H9 (cell line): ENCODE measurements at regions not wholly inside any gene's neighbourhood (a gene's known extent, or its start where the extent isn't known, plus 50 kb on each side); places are given as distances from the start of the nearest gene placed in this dataset.

Source experiments
- DNase-seq: peaks from one replicate; pipeline ENCODE4 v3.0.0-alpha.2; 2017
- H2AFZ ChIP-seq: one replicate; pipeline ENCODE4 v1.6.1; 2013; ENCODE audit warnings: mild to moderate bottlenecking, low read length, control low read depth, moderate library complexity
- H2AK5ac ChIP-seq: 2 replicates; pipeline ENCODE4 v1.6.1; 2013; ENCODE audit warnings: low read length, control low read depth, mixed read lengths; ENCODE audit not compliant: insufficient read length
- H2BK120ac ChIP-seq: one replicate; pipeline ENCODE4 v1.6.1; 2013; ENCODE audit warnings: low read depth, mild to moderate bottlenecking, low read length, control low read depth, inconsistent platforms; ENCODE audit not compliant: poor library complexity, severe bottlenecking
- H2BK12ac ChIP-seq: 2 replicates; pipeline ENCODE4 v1.6.1; 2013; ENCODE audit warnings: low read length, control low read depth, mixed read lengths, low read depth; ENCODE audit not compliant: insufficient read length
- H2BK15ac ChIP-seq: 2 replicates; pipeline ENCODE4 v1.6.1; 2013; ENCODE audit warnings: low read depth, low read length, control low read depth
- H2BK20ac ChIP-seq: one replicate; pipeline ENCODE4 v1.6.1; 2013; ENCODE audit warnings: low read depth, mild to moderate bottlenecking, low read length, control low read depth, inconsistent platforms; ENCODE audit not compliant: poor library complexity, severe bottlenecking
- H2BK5ac ChIP-seq: 2 replicates; pipeline ENCODE4 v1.6.1; 2013; ENCODE audit warnings: low read length, control low read depth, mixed read lengths; ENCODE audit not compliant: insufficient read length
- H3K14ac ChIP-seq: 2 replicates; pipeline ENCODE4 v1.6.1; 2013; ENCODE audit warnings: low read length, control low read depth; ENCODE audit not compliant: insufficient read depth
- H3K18ac ChIP-seq: 2 replicates; pipeline ENCODE4 v1.6.1; 2013; ENCODE audit warnings: low read depth, mild to moderate bottlenecking, mixed read lengths, low read length, control low read depth; ENCODE audit not compliant: insufficient read length
- H3K23ac ChIP-seq: 2 replicates; pipeline ENCODE4 v1.6.1; 2013; ENCODE audit warnings: low read length, control low read depth, mixed read lengths, low read depth; ENCODE audit not compliant: insufficient read length
- H3K23me2 ChIP-seq: 2 replicates; pipeline ENCODE4 v1.6.1; 2013; ENCODE audit warnings: low read depth, mild to moderate bottlenecking, mixed read lengths, low read length, control low read depth; ENCODE audit not compliant: insufficient read length, poor library complexity, severe bottlenecking
- H3K27ac ChIP-seq: 2 replicates; pipeline ENCODE4 v1.5.1; 2013; ENCODE audit warnings: low read length, control low read depth, mixed read lengths, low read depth; ENCODE audit not compliant: insufficient read length
- H3K27me3 ChIP-seq: 2 replicates; pipeline ENCODE4 v1.6.1; 2013; ENCODE audit warnings: low read length, control low read depth, inconsistent platforms; ENCODE audit not compliant: insufficient read depth
- H3K4ac ChIP-seq: 2 replicates; pipeline ENCODE4 v1.6.1; 2013; ENCODE audit warnings: low read depth, mild to moderate bottlenecking, control low read depth, inconsistent platforms, low read length, moderate library complexity
- H3K4me1 ChIP-seq: 2 replicates; pipeline ENCODE4 v1.6.1; 2013; ENCODE audit warnings: low read length, control low read depth, inconsistent platforms; ENCODE audit not compliant: insufficient read depth
- H3K4me2 ChIP-seq: 2 replicates; pipeline ENCODE4 v1.6.1; 2013; ENCODE audit warnings: low read length, control low read depth, mixed read lengths; ENCODE audit not compliant: insufficient read length, insufficient read depth
- H3K56ac ChIP-seq: 2 replicates; pipeline ENCODE4 v1.6.1; 2013; ENCODE audit warnings: low read depth, mild to moderate bottlenecking, mixed read lengths, low read length, control low read depth; ENCODE audit not compliant: insufficient read length
- H3K79me1 ChIP-seq: 2 replicates; pipeline ENCODE4 v1.6.1; 2013; ENCODE audit warnings: low read depth, mild to moderate bottlenecking, moderate library complexity, low read length, control low read depth, inconsistent platforms; ENCODE audit not compliant: insufficient read depth, poor library complexity, severe bottlenecking
- H3K79me2 ChIP-seq: 2 replicates; pipeline ENCODE4 v1.6.1; 2013; ENCODE audit warnings: low read length, control low read depth, inconsistent platforms; ENCODE audit not compliant: insufficient read depth
- H3K9ac ChIP-seq: 2 replicates; pipeline ENCODE4 v1.6.1; 2013; ENCODE audit warnings: low read length, control low read depth, mixed read lengths; ENCODE audit not compliant: insufficient read length; ENCODE audit errors: extremely low read depth
- H3K9me3 ChIP-seq: one replicate; pipeline ENCODE4 v1.6.1; 2013; ENCODE audit warnings: low read depth, low read length, inconsistent platforms; ENCODE audit not compliant: control insufficient read depth
- H3T11ph ChIP-seq: one replicate; pipeline ENCODE4 v1.6.1; 2013; ENCODE audit warnings: mild to moderate bottlenecking, low read length, control low read depth, inconsistent platforms
- H4K20me1 ChIP-seq: one replicate; pipeline ENCODE4 v1.6.1; 2013; ENCODE audit not compliant: control insufficient read depth, insufficient read length, insufficient read depth
- H4K5ac ChIP-seq: 2 replicates; pipeline ENCODE4 v1.6.1; 2013; ENCODE audit warnings: low read depth, mild to moderate bottlenecking, mixed read lengths, low read length, control low read depth; ENCODE audit not compliant: insufficient read length
- H4K8ac ChIP-seq: replicated peaks from 2 replicates; pipeline ENCODE4 v1.6.1; 2013; ENCODE audit warnings: low read length, control low read depth, mixed read lengths, low read depth; ENCODE audit not compliant: insufficient read length
- H4K91ac ChIP-seq: 2 replicates; pipeline ENCODE4 v1.6.1; 2013; ENCODE audit warnings: low read depth, mild to moderate bottlenecking, moderate library complexity, mixed read lengths, low read length, control low read depth; ENCODE audit not compliant: insufficient read length
- H3K27ac Mint-ChIP-seq, 3 experiments: 2 replicates in 2 of 3; 3 replicates in 1 of 3; pipeline ENCODE4 v1.8.0; 2020 to 2021; ENCODE audit warnings: mixed read lengths in 3 of 3, mild to moderate bottlenecking in 1 of 3, moderate library complexity in 1 of 3
- H3K27me3 Mint-ChIP-seq: 2 replicates; pipeline ENCODE4 v1.8.0; 2021; ENCODE audit warnings: low read depth, mild to moderate bottlenecking, moderate library complexity, mixed read lengths
- H3K36me3 Mint-ChIP-seq, 3 experiments: 2 replicates in 2 of 3; 3 replicates in 1 of 3; pipeline ENCODE4 v1.8.0; 2020 to 2021; ENCODE audit warnings: low read depth in 3 of 3, mixed read lengths in 3 of 3; ENCODE audit not compliant: insufficient read depth in 1 of 3
- H3K4me1 Mint-ChIP-seq, 2 experiments: 2 replicates each; pipeline ENCODE4 v1.8.0; 2020; ENCODE audit warnings: mixed read lengths in 2 of 2
- H3K4me3 Mint-ChIP-seq, 2 experiments: 2 replicates in 1 of 2; 3 replicates in 1 of 2; pipeline ENCODE4 v1.8.0; 2020 to 2021; ENCODE audit warnings: mild to moderate bottlenecking in 2 of 2, mixed read lengths in 2 of 2, moderate library complexity in 1 of 2
- H3K9me3 Mint-ChIP-seq, 2 experiments: 2 replicates in 1 of 2; 3 replicates in 1 of 2; pipeline ENCODE4 v1.8.0; 2020; ENCODE audit warnings: mild to moderate bottlenecking in 2 of 2, mixed read lengths in 2 of 2, moderate library complexity in 1 of 2
- CTCF ChIP-seq: fragments of 200-600 bp; sonication (generic); conservative IDR thresholded peaks from 3 replicates; pipeline ENCODE4 v1.8.0; 2021; ENCODE audit warnings: antibody characterized with exemption, mild to moderate bottlenecking
- WGBS: extraction: QIAGEN DNeasy Blood & Tissue Kit; methylation state at CpG from one replicate; pipeline ENCODE4 v1.1.7; 2013; ENCODE audit warnings: missing lambda C conversion rate, low lambda C conversion rate, mixed read lengths; ENCODE audit not compliant: insufficient read length; ENCODE audit errors: extremely low coverage; 5-methylcytosine and 5-hydroxymethylcytosine counted together

GRCh38 chr22:48606684-48607307 is 1220.9 kb downstream of the BRD1 start:
- Histone ChIP-seq H3K23me2 (no peaks in the 10 kb centered on the region), H2AK5ac (no peak overlapping the region), H3K9ac (no peak overlapping the region), H3K4me2 (no peak overlapping the region), H3K27me3 (no peaks in the 10 kb centered on the region), H3K9me3 (no peaks in the 10 kb centered on the region), H3T11ph (no peak overlapping the region), H2BK12ac (no peak overlapping the region), H2AFZ (no peak overlapping the region), H3K4me1 (no peaks in the 10 kb centered on the region), H3K18ac (no peak overlapping the region), H4K91ac (no peak overlapping the region), H2BK5ac (no peak overlapping the region), H4K20me1 (no peaks in the 10 kb centered on the region), H3K23ac (no peak overlapping the region), H3K56ac (no peak overlapping the region), H3K14ac (no peak overlapping the region), H2BK120ac (no peak overlapping the region), H4K8ac (no peak overlapping the region), H3K27ac (no peak overlapping the region), H3K4ac (no peak overlapping the region), H3K79me1 (no peaks in the 10 kb centered on the region), H2BK15ac (no peak overlapping the region), H3K79me2 (peaks cover 2% of the 10 kb centered on the region; the same call in 1 of the 2 replicates), H2BK20ac (no peak overlapping the region), H4K5ac (no peak overlapping the region)
- Mint-ChIP-seq H3K4me1 (peaks cover 13 to 14% of the 10 kb centered on the region in 2 experiments), H3K27ac (peak overlapping the region in 1 of 3 experiments; percentile 87; a peak in 2 of 7 replicates), H3K27me3 (peaks cover 1% of the 10 kb centered on the region; the same call in 1 of the 2 replicates), H3K4me3 (no peak overlapping the region), H3K36me3 (peaks cover 7 to 8% (median 7%) of the 10 kb centered on the region in 3 experiments), H3K9me3 (peaks cover 7 to 9% of the 10 kb centered on the region in 2 experiments; a peak in 3 of 5 replicates)
- no CpG with 5 or more reads among the region's 16 CpGs for WGBS
- no peak for TF ChIP-seq CTCF
- no peak for DNase-seq
